ENCODE measurements at regions not wholly inside any gene's neighbourhood (a gene's known extent, or its start where the extent isn't known, plus 50 kb on each side); places are given as distances from the start of the nearest gene placed in this dataset.

GRCh38 chr3:194204042-194204987 lies 68.4 kb downstream of the HES1 start:
- H3K36me3 ChIP-seq (ENCODE audit: control insufficient read depth, insufficient read depth, low read length) = no peaks in the 10 kb centered on the region
- no peak overlapping the region for H3K27ac Mint-ChIP-seq (ENCODE audit: unreplicated experiment)
- no peak for TF ChIP-seq CTCF (IDR thresholded peaks at IDR 0.05; ENCODE audit: insufficient read depth in 1 of 2, low read depth in 1 of 2, low read length in 1 of 2, severe bottlenecking in 1 of 2, unreplicated experiment in 1 of 2)
- CTCF ChIA-PET = no interaction called here
- peak overlapping the region; percentile 54 for H3K4me3 ChIP-seq (ENCODE audit: low read depth, low read length)
- no peaks in the 10 kb centered on the region for H3K27me3 Mint-ChIP-seq (ENCODE audit: insufficient read depth, unreplicated experiment)
- H3K9me3 ChIP-seq = no peaks in the 10 kb centered on the region
- H3K27me3 ChIP-seq (replicated peaks; ENCODE audit: control insufficient read depth, insufficient read depth, low read length) = no peaks in the 10 kb centered on the region
- POLR2A ChIA-PET = no interaction called here
- no peaks in the 10 kb centered on the region for H3K36me3 Mint-ChIP-seq (ENCODE audit: insufficient read depth, unreplicated experiment)
- BruUV-seq (replicated peaks) = no TSS peak
- intact Hi-C loops (cut with micrococcal nuclease; ENCODE audit: unreplicated experiment) = loop anchor here (5.0 kb wide), 2 partner anchors 37 to 93 kb away; no protein-coding TSS in a partner anchor
- peaks cover 5% of the 10 kb centered on the region for H3K4me1 Mint-ChIP-seq (ENCODE audit: low read depth, unreplicated experiment)
- peak in 1 of 2 experiments; percentile 45 for DNase-seq
- peak overlapping the region; percentile 92 for H3K4me3 Mint-ChIP-seq (ENCODE audit: unreplicated experiment)
- H3K4me1 ChIP-seq = peaks cover 15% of the 10 kb centered on the region; the same call in 1 of the 2 replicates
- no peaks in the 10 kb centered on the region for H3K9me3 Mint-ChIP-seq (ENCODE audit: unreplicated experiment)

- Mint-ChIP-seq H3K9me3 (ENCODE audit: unreplicated experiment) (no peaks in the 10 kb centered on the region), H3K27me3 (ENCODE audit: insufficient read depth, unreplicated experiment) (no peaks in the 10 kb centered on the region), H3K27ac (ENCODE audit: unreplicated experiment) (no peak overlapping the region), H3K36me3 (ENCODE audit: insufficient read depth, unreplicated experiment) (no peaks in the 10 kb centered on the region), H3K4me1 (ENCODE audit: low read depth, unreplicated experiment) (peaks cover 2% of the 10 kb centered on the region), H3K4me3 (ENCODE audit: unreplicated experiment) (peak overlapping the region; percentile 92)
- H3K27me3 ChIP-seq (replicated peaks; ENCODE audit: control insufficient read depth, insufficient read depth, low read length) = no peaks in the 10 kb centered on the region
- TF ChIP-seq CTCF (IDR thresholded peaks at IDR 0.05; ENCODE audit: insufficient read depth in 1 of 2, low read depth in 1 of 2, low read length in 1 of 2, severe bottlenecking in 1 of 2, unreplicated experiment in 1 of 2) = no peak
- ChIA-PET CTCF (no interaction called here), POLR2A (no interaction called here)
- intact Hi-C loops (cut with micrococcal nuclease; ENCODE audit: unreplicated experiment) = no loop called here
- no peaks in the 10 kb centered on the region for H3K9me3 ChIP-seq
- H3K36me3 ChIP-seq (ENCODE audit: control insufficient read depth, insufficient read depth, low read length) = no peaks in the 10 kb centered on the region
- no TSS peak for BruUV-seq (replicated peaks)
- peak in 1 of 2 experiments; percentile 30 for DNase-seq
- H3K4me1 ChIP-seq = peaks cover 9% of the 10 kb centered on the region; the same call in 1 of the 2 replicates
- H3K4me3 ChIP-seq (ENCODE audit: low read depth, low read length) = no peak overlapping the region
These were observed 69.8 kb downstream of the HES1 start for GRCh38 chr3:194205675-194206133.

- POLR2A ChIA-PET = no interaction called here
- peaks cover 6% of the 10 kb centered on the region; the same call in 1 of the 2 replicates for H3K4me1 ChIP-seq
- Mint-ChIP-seq H3K4me3 (ENCODE audit: unreplicated experiment) (no peak overlapping the region), H3K27me3 (ENCODE audit: insufficient read depth, unreplicated experiment) (no peaks in the 10 kb centered on the region), H3K4me1 (ENCODE audit: low read depth, unreplicated experiment) (no peaks in the 10 kb centered on the region), H3K9me3 (ENCODE audit: unreplicated experiment) (no peaks in the 10 kb centered on the region), H3K27ac (ENCODE audit: unreplicated experiment) (no peak overlapping the region), H3K36me3 (ENCODE audit: insufficient read depth, unreplicated experiment) (no peaks in the 10 kb centered on the region)
- no peaks in the 10 kb centered on the region for H3K36me3 ChIP-seq (ENCODE audit: control insufficient read depth, insufficient read depth, low read length)
- TF ChIP-seq CTCF (IDR thresholded peaks at IDR 0.05; ENCODE audit: insufficient read depth in 1 of 2, low read depth in 1 of 2, low read length in 1 of 2, severe bottlenecking in 1 of 2, unreplicated experiment in 1 of 2) = no peak
- intact Hi-C loops (cut with micrococcal nuclease; ENCODE audit: unreplicated experiment) = no loop called here
- H3K27me3 ChIP-seq (replicated peaks; ENCODE audit: control insufficient read depth, insufficient read depth, low read length) = no peaks in the 10 kb centered on the region
- H3K4me3 ChIP-seq (ENCODE audit: low read depth, low read length) = no peak overlapping the region
- no TSS peak for BruUV-seq (replicated peaks)
- no peak for DNase-seq
- H3K9me3 ChIP-seq = no peaks in the 10 kb centered on the region
- CTCF ChIA-PET = no interaction called here
These were observed 70.4 kb downstream of the HES1 start for GRCh38 chr3:194206320-194206719.

All from Caco-2 (cell line).